GM23338 (cell line): ENCODE measurements at regions not wholly inside any gene's neighbourhood (a gene's known extent, or its start where the extent isn't known, plus 50 kb on each side); places are given as distances from the start of the nearest gene placed in this dataset.
A peak's percentile ranks its signal among the peaks of the same experiment; 100 is the strongest.

ENCODE experiments used
- ATAC-seq: fragments of 200-7000 bp; cut with Tn5 transposase; 3 replicates; pipeline ENCODE4 v1.9.1; 2020
- DNase-seq: peaks from one replicate; pipeline ENCODE4 v3.0.0-alpha.2; 2015; ENCODE audit warnings: low spot score
- H2AFZ ChIP-seq: fragments of 200-600 bp; sonication (generic); 2 replicates; pipeline ENCODE4 v1.8.0; 2016; ENCODE audit warnings: antibody characterized with exemption, mild to moderate bottlenecking, moderate library complexity
- H3F3A ChIP-seq: fragments of 200-600 bp; sonication (generic); replicated peaks from 2 replicates; pipeline ENCODE4 v1.8.0; 2017; ENCODE audit warnings: antibody characterized with exemption, mixed run types, low read depth
- H3K27ac ChIP-seq: fragments of 200-600 bp; sonication (generic); 2 replicates; pipeline ENCODE4 v1.6.1; 2016; ENCODE audit warnings: low read depth
- H3K27me3 ChIP-seq: fragments of 200-600 bp; sonication (generic); 2 replicates; pipeline ENCODE4 v1.8.0; 2016; ENCODE audit warnings: mild to moderate bottlenecking, mixed run types, moderate library complexity; ENCODE audit not compliant: insufficient read depth
- H3K36me3 ChIP-seq: fragments of 200-600 bp; sonication (generic); 2 replicates; pipeline ENCODE4 v1.8.0; 2016; ENCODE audit warnings: mild to moderate bottlenecking; ENCODE audit not compliant: insufficient read depth
- H3K4me1 ChIP-seq: fragments of 200-600 bp; sonication (generic); 2 replicates; pipeline ENCODE4 v1.8.0; 2016; ENCODE audit warnings: mild to moderate bottlenecking, moderate library complexity; ENCODE audit not compliant: insufficient read depth
- H3K4me2 ChIP-seq: fragments of 200-600 bp; sonication (generic); 2 replicates; pipeline ENCODE4 v1.7.1; 2017; ENCODE audit warnings: mixed run types
- H3K4me3 ChIP-seq: fragments of 200-600 bp; sonication (generic); 2 replicates; pipeline ENCODE4 v1.6.1; 2016; ENCODE audit warnings: mixed run types
- H3K79me2 ChIP-seq: fragments of 200-600 bp; sonication (generic); replicated peaks from 2 replicates; pipeline ENCODE4 v1.8.0; 2017; ENCODE audit warnings: mild to moderate bottlenecking; ENCODE audit not compliant: insufficient read depth
- H3K9me2 ChIP-seq: fragments of 200-600 bp; sonication (generic); 2 replicates; pipeline ENCODE4 v1.8.0; 2017; ENCODE audit not compliant: insufficient read depth
- H4K20me1 ChIP-seq: fragments of 200-600 bp; sonication (generic); replicated peaks from 2 replicates; pipeline ENCODE4 v1.8.0; 2017; ENCODE audit warnings: mild to moderate bottlenecking; ENCODE audit not compliant: insufficient read depth
- H3K27ac Mint-ChIP-seq: 2 replicates; pipeline ENCODE4 v1.8.0; 2020; ENCODE audit warnings: inconsistent platforms, mild to moderate bottlenecking, moderate library complexity, mixed read lengths
- H3K27me3 Mint-ChIP-seq: 3 replicates; pipeline ENCODE4 v1.8.0; 2022; ENCODE audit warnings: low read depth, mild to moderate bottlenecking, moderate library complexity, mixed read lengths, inconsistent platforms; ENCODE audit not compliant: insufficient read depth, poor library complexity
- H3K36me3 Mint-ChIP-seq: 3 replicates; pipeline ENCODE4 v1.8.0; 2021; ENCODE audit warnings: low read depth, mild to moderate bottlenecking, inconsistent platforms, moderate library complexity, mixed read lengths
- H3K4me1 Mint-ChIP-seq: 3 replicates; pipeline ENCODE4 v1.8.0; 2020; ENCODE audit warnings: mild to moderate bottlenecking, inconsistent platforms, mixed read lengths
- H3K4me3 Mint-ChIP-seq: 3 replicates; pipeline ENCODE4 v1.8.0; 2021; ENCODE audit warnings: moderate library complexity, mild to moderate bottlenecking, inconsistent platforms, mixed read lengths
- H3K9me3 Mint-ChIP-seq: 3 replicates; pipeline ENCODE4 v1.8.0; 2020; ENCODE audit warnings: moderate library complexity, mild to moderate bottlenecking, inconsistent platforms, mixed read lengths
- EZH2 ChIP-seq: fragments of 200-600 bp; sonication (generic); IDR thresholded peaks from one replicate; pipeline ENCODE4 v1.8.0; 2017; ENCODE audit warnings: antibody characterized with exemption, mild to moderate bottlenecking, low read depth; ENCODE audit not compliant: unreplicated experiment
- NANOG ChIP-seq: IDR thresholded peaks from 2 replicates; pipeline ENCODE4 v1.6.1; 2016; ENCODE audit warnings: antibody characterized with exemption, borderline replicate concordance
- POLR2AphosphoS5 ChIP-seq: IDR thresholded peaks from 2 replicates; pipeline ENCODE4 v1.6.1; 2016; ENCODE audit warnings: antibody characterized with exemption, low read depth
- STAT1 ChIP-seq: IDR thresholded peaks from one replicate; pipeline ENCODE4 v1.6.1; 2016; ENCODE audit warnings: antibody characterized with exemption; ENCODE audit not compliant: unreplicated experiment
- ZNF331 ChIP-seq: fragments of 250-450 bp; sonication (Bioruptor Pico); IDR thresholded peaks from 2 replicates; pipeline ENCODE4 v1.5.0; 2020; ENCODE audit warnings: low read depth, mild to moderate bottlenecking, moderate library complexity
- TF ChIP-seq, protein P1 (sequence below): IDR thresholded peaks from 2 replicates; pipeline ENCODE4 v1.6.1; 2016; ENCODE audit warnings: antibody characterized with exemption
- TF ChIP-seq, protein P2 (sequence below), 2 experiments: fragments of 200-600 bp in 1 of 2; sonication (generic) in 1 of 2; conservative IDR thresholded peaks; 2 replicates each; pipeline versions ENCODE4 v1.5.1 to v1.6.1; 2016 to 2017; ENCODE audit warnings: antibody characterized with exemption in 2 of 2, low read depth in 2 of 2, mild to moderate bottlenecking in 2 of 2, moderate library complexity in 1 of 2
- TF ChIP-seq, protein P3 (sequence below): fragments of 250-450 bp; sonication (Bioruptor Pico); IDR thresholded peaks from 2 replicates; pipeline ENCODE4 v1.5.0; 2020; ENCODE audit warnings: mild to moderate bottlenecking, moderate library complexity

DNA sequence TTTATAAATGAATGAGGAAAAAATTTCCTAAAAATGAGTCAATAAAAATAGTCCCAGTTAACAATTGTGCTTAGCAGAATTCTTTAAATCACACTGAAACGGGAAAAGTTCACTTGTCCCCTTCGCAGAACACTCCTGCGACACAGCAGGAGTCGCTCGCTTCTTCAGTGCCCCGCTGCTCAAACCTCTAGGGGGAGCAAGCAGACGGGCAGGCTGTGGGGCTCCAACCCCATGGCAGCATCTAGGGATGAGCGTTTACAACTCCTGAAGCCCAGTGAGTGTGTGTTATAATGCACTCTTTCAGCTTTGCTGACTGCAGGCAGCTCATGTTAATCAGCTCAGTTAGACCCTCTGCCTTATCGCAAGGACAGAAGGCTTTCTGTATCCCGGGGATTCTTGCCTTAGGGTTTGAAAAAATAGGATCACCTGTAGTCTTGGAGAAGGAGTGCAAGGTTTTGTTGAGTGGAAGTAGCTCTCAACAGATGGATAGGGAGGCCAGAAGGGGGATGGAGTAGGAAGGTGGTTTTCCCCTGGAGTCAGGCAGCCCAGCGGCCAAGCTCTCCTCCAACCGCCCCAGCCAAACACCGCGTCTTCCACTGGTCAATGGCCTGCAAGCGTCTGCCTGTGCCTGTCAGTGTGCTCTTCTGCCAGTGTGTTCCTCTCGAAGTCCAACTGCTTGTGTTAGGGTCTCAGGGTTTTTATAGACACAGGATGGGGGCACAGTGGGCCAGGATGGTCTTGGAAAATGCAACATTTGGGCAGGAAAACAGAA lies 1977.7 kb upstream of the LRRTM1 start:
- Histone ChIP-seq H2AFZ (peak overlapping the region; percentile 87), H3K27ac (no peak overlapping the region), H3K36me3 (no peaks in the 10 kb centered on the region), H3F3A (no peaks in the 10 kb centered on the region), H3K4me1 (peaks cover 14% of the 10 kb centered on the region; the same call in 1 of the 2 replicates), H3K79me2 (no peaks in the 10 kb centered on the region), H3K4me2 (no peak overlapping the region), H4K20me1 (no peaks in the 10 kb centered on the region), H3K9me2 (0 out of 2 replicates have a peak, but pooled peaks cover 3% of the 10 kb centered on the region), H3K4me3 (no peak overlapping the region), H3K27me3 (no peaks in the 10 kb centered on the region)
- no peaks in the 10 kb centered on the region for H3K36me3 Mint-ChIP-seq
- no peak for TF ChIP-seq NANOG
- no peak for TF ChIP-seq POLR2AphosphoS5
- TF ChIP-seq, protein P1, sequence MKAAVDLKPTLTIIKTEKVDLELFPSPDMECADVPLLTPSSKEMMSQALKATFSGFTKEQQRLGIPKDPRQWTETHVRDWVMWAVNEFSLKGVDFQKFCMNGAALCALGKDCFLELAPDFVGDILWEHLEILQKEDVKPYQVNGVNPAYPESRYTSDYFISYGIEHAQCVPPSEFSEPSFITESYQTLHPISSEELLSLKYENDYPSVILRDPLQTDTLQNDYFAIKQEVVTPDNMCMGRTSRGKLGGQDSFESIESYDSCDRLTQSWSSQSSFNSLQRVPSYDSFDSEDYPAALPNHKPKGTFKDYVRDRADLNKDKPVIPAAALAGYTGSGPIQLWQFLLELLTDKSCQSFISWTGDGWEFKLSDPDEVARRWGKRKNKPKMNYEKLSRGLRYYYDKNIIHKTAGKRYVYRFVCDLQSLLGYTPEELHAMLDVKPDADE: no peak
- TF ChIP-seq, protein P2, sequence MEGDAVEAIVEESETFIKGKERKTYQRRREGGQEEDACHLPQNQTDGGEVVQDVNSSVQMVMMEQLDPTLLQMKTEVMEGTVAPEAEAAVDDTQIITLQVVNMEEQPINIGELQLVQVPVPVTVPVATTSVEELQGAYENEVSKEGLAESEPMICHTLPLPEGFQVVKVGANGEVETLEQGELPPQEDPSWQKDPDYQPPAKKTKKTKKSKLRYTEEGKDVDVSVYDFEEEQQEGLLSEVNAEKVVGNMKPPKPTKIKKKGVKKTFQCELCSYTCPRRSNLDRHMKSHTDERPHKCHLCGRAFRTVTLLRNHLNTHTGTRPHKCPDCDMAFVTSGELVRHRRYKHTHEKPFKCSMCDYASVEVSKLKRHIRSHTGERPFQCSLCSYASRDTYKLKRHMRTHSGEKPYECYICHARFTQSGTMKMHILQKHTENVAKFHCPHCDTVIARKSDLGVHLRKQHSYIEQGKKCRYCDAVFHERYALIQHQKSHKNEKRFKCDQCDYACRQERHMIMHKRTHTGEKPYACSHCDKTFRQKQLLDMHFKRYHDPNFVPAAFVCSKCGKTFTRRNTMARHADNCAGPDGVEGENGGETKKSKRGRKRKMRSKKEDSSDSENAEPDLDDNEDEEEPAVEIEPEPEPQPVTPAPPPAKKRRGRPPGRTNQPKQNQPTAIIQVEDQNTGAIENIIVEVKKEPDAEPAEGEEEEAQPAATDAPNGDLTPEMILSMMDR (conservative IDR thresholded peaks at IDR 0.05; ENCODE audit: low read depth in 2 of 2): peak; percentile 72 to 75
- TF ChIP-seq, protein P3, sequence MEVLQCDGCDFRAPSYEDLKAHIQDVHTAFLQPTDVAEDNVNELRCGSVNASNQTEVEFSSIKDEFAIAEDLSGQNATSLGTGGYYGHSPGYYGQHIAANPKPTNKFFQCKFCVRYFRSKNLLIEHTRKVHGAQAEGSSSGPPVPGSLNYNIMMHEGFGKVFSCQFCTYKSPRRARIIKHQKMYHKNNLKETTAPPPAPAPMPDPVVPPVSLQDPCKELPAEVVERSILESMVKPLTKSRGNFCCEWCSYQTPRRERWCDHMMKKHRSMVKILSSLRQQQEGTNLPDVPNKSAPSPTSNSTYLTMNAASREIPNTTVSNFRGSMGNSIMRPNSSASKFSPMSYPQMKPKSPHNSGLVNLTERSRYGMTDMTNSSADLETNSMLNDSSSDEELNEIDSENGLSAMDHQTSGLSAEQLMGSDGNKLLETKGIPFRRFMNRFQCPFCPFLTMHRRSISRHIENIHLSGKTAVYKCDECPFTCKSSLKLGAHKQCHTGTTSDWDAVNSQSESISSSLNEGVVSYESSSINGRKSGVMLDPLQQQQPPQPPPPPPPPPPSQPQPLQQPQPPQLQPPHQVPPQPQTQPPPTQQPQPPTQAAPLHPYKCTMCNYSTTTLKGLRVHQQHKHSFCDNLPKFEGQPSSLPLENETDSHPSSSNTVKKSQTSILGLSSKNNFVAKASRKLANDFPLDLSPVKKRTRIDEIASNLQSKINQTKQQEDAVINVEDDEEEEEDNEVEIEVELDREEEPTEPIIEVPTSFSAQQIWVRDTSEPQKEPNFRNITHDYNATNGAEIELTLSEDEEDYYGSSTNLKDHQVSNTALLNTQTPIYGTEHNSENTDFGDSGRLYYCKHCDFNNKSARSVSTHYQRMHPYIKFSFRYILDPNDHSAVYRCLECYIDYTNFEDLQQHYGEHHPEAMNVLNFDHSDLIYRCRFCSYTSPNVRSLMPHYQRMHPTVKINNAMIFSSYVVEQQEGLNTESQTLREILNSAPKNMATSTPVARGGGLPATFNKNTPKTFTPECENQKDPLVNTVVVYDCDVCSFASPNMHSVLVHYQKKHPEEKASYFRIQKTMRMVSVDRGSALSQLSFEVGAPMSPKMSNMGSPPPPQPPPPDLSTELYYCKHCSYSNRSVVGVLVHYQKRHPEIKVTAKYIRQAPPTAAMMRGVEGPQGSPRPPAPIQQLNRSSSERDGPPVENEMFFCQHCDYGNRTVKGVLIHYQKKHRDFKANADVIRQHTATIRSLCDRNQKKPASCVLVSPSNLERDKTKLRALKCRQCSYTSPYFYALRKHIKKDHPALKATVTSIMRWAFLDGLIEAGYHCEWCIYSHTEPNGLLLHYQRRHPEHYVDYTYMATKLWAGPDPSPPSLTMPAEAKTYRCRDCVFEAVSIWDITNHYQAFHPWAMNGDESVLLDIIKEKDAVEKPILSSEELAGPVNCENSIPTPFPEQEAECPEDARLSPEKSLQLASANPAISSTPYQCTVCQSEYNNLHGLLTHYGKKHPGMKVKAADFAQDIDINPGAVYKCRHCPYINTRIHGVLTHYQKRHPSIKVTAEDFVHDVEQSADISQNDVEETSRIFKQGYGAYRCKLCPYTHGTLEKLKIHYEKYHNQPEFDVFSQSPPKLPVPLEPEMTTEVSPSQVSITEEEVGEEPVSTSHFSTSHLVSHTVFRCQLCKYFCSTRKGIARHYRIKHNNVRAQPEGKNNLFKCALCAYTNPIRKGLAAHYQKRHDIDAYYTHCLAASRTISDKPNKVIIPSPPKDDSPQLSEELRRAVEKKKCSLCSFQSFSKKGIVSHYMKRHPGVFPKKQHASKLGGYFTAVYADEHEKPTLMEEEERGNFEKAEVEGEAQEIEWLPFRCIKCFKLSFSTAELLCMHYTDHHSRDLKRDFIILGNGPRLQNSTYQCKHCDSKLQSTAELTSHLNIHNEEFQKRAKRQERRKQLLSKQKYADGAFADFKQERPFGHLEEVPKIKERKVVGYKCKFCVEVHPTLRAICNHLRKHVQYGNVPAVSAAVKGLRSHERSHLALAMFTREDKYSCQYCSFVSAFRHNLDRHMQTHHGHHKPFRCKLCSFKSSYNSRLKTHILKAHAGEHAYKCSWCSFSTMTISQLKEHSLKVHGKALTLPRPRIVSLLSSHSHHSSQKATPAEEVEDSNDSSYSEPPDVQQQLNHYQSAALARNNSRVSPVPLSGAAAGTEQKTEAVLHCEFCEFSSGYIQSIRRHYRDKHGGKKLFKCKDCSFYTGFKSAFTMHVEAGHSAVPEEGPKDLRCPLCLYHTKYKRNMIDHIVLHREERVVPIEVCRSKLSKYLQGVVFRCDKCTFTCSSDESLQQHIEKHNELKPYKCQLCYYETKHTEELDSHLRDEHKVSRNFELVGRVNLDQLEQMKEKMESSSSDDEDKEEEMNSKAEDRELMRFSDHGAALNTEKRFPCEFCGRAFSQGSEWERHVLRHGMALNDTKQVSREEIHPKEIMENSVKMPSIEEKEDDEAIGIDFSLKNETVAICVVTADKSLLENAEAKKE (CRISPR knock-in tag): no peak
- no peak for TF ChIP-seq ZNF331 (CRISPR knock-in tag)
- no peak for TF ChIP-seq EZH2
- TF ChIP-seq STAT1: no peak
- ATAC-seq: peak; percentile 96
- H3K27me3 Mint-ChIP-seq: peaks cover 5% of the 10 kb centered on the region
- no peak overlapping the region for H3K27ac Mint-ChIP-seq
- H3K9me3 Mint-ChIP-seq: no peaks in the 10 kb centered on the region
- peak; percentile 62 for DNase-seq
- peaks cover 15% of the 10 kb centered on the region for H3K4me1 Mint-ChIP-seq
- H3K4me3 Mint-ChIP-seq: no peak overlapping the region
